Activated CD8-positive, alpha-beta T cell treated with anti-CD3 and anti-CD28 coated beads for 36 hours (primary cell): ENCODE measurements at regions not wholly inside any gene's neighbourhood (a gene's known extent, or its start where the extent isn't known, plus 50 kb on each side); places are given as distances from the start of the nearest gene placed in this dataset.

Experiments
- ATAC-seq: fragments of 200-7000 bp; cut with Tn5 transposase; one replicate; pipeline ENCODE4 v1.10.0; 2021; ENCODE audit warnings: mild to moderate bottlenecking, moderate library complexity
- CTCF ChIA-PET: fragments of 350-600 bp; sonication (Branson Sonifier 250); formaldehyde crosslinking; loops from one replicate; lab custom pipeline; 2021; ENCODE audit warnings: antibody characterized with exemption; lab: Charles Lee
- POLR2A ChIA-PET: fragments of 350-600 bp; sonication (Branson Sonifier 250); formaldehyde crosslinking; loops from one replicate; lab custom pipeline; 2021; ENCODE audit warnings: antibody characterized with exemption; lab: Charles Lee
- DNase-seq: peaks from one replicate; pipeline ENCODE4 v3.0.0-alpha.2; 2020
- H3K27ac Mint-ChIP-seq: one replicate; pipeline ENCODE4 v1.8.0; 2021; ENCODE audit warnings: mild to moderate bottlenecking, mixed read lengths
- H3K27me3 Mint-ChIP-seq: one replicate; pipeline ENCODE4 v1.8.0; 2021; ENCODE audit warnings: mixed read lengths
- H3K36me3 Mint-ChIP-seq: one replicate; pipeline ENCODE4 v1.8.0; 2021; ENCODE audit warnings: low read depth, mixed read lengths
- H3K4me1 Mint-ChIP-seq: one replicate; pipeline ENCODE4 v1.8.0; 2021; ENCODE audit warnings: low read depth, mixed read lengths
- H3K4me3 Mint-ChIP-seq: one replicate; pipeline ENCODE4 v1.8.0; 2021; ENCODE audit warnings: mild to moderate bottlenecking, moderate library complexity, mixed read lengths
- H3K9me3 Mint-ChIP-seq: one replicate; pipeline ENCODE4 v1.8.0; 2021; ENCODE audit warnings: mixed read lengths
- intact Hi-C: fragments of 100-400 bp; cut with micrococcal nuclease; formaldehyde crosslinking; loops from one replicate; pipeline ENCODE4 v1.10.0; 2022
- TF ChIP-seq, protein P1 (sequence below): fragments of 200-600 bp; IDR thresholded peaks from one replicate; pipeline ENCODE4 v1.8.0; 2022; ENCODE audit warnings: antibody characterized with exemption, mild to moderate bottlenecking

DNA sequence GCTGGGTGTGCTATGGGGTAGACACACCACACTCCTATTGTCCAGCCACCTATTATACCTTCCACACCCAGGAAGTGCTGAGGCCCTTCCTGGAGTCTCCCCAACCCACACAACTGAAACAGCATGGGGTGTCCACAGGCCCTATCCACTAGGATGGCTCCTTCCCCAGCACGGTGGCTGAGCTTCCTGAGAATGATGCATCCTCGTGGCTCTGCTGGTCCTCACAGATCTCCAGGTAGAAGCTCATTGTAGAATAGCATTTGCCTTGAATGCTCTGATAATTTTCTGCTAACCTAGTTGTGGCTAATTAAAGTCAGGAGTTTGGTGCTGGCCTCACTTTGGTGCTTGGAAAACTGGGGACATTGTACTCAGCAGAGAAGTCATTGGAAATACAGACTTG lies 182.6 kb downstream of the ANKRD30B start:
- DNase-seq (no peak), ATAC-seq (no peak)
- ChIA-PET POLR2A (interaction anchor here (0.7 kb wide), 1 partner anchor 12 kb away, joined by 3 read pairs; no protein-coding TSS in a partner anchor), CTCF (no interaction called here)
- intact Hi-C loops, result no loop called here
- H3K9me3 Mint-ChIP-seq, result no peaks in the 10 kb centered on the region
- no peaks in the 10 kb centered on the region for H3K36me3 Mint-ChIP-seq
- no peak overlapping the region for H3K27ac Mint-ChIP-seq
- no peak overlapping the region for H3K4me3 Mint-ChIP-seq
- no peaks in the 10 kb centered on the region for H3K27me3 Mint-ChIP-seq
- H3K4me1 Mint-ChIP-seq, result no peaks in the 10 kb centered on the region
- TF ChIP-seq, protein P1, sequence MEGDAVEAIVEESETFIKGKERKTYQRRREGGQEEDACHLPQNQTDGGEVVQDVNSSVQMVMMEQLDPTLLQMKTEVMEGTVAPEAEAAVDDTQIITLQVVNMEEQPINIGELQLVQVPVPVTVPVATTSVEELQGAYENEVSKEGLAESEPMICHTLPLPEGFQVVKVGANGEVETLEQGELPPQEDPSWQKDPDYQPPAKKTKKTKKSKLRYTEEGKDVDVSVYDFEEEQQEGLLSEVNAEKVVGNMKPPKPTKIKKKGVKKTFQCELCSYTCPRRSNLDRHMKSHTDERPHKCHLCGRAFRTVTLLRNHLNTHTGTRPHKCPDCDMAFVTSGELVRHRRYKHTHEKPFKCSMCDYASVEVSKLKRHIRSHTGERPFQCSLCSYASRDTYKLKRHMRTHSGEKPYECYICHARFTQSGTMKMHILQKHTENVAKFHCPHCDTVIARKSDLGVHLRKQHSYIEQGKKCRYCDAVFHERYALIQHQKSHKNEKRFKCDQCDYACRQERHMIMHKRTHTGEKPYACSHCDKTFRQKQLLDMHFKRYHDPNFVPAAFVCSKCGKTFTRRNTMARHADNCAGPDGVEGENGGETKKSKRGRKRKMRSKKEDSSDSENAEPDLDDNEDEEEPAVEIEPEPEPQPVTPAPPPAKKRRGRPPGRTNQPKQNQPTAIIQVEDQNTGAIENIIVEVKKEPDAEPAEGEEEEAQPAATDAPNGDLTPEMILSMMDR, result no peak

DNA sequence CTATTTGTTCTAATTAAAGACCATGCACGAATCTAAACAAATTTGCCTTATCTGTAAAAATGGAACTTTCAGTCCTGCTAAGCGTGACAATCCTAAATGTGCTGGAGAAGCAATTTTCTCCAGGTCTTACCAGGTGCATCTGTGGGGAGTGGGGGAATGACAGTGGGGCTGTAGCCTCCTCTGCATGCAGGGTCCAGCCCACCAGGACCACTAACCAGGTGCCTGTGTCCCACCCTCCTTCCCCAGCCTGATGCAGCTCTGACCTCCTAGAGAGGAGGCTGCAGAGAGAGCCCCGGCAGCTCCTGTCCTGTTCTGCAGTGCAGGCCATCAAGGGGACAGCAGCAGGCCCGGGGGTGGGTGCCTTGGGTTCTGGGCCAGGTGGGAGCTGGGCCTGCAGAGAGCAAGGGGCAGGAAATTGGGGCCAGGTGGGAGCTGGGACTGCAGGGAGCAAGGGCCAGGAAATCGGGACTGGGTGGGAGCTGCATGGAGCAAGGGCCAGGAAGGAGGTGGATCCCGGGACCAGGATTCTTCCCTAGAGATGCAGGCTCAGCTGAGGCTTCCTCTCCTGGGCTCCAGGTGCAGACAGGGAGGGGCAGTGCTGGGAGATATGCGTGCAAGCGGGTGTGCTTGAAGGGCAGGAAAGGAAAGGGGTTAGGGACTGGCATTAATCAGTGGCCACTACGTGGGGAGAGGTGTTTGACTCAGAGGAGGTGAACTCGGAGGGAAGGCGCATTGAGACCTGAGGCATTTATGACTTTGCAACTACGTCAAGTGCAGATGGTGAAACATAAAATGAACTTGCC lies 185.3 kb downstream of the ANKRD30B start:
- intact Hi-C loops, result no loop called here
- no peak for ATAC-seq
- DNase-seq, result no peak
- H3K36me3 Mint-ChIP-seq, result no peaks in the 10 kb centered on the region
- H3K27ac Mint-ChIP-seq, result no peak overlapping the region
- ChIA-PET CTCF (no interaction called here), POLR2A (no interaction called here)
- no peak overlapping the region for H3K4me3 Mint-ChIP-seq
- H3K4me1 Mint-ChIP-seq, result no peaks in the 10 kb centered on the region
- TF ChIP-seq, protein P1, result no peak
- H3K9me3 Mint-ChIP-seq, result no peaks in the 10 kb centered on the region
- no peaks in the 10 kb centered on the region for H3K27me3 Mint-ChIP-seq

DNA sequence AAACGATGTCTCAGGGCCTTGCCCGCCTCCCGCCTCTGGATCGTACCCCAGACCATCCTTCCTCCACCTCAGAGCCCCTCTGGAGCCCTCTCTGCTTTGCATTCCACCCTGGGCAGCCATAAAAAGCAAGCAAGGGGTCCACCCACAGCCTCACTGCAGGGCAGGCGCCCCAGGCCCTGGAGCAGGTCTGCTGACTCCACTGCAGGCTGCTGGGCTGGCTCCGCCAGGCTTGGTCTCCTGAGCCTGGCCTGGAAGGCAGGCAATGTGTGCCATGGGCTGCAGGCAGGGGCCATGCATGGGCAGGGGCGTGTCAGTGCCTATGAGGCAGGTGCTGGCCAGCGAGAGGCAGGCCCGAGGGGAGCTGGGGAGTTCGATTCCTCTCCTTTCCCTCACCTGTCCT lies 186.0 kb downstream of the ANKRD30B start:
- CTCF ChIA-PET, result no interaction called here
- H3K4me3 Mint-ChIP-seq, result no peak overlapping the region
- H3K27me3 Mint-ChIP-seq, result no peaks in the 10 kb centered on the region
- DNase-seq (no peak), ATAC-seq (no peak)
- POLR2A ChIA-PET, result no interaction called here
- TF ChIP-seq, protein P1, result no peak
- H3K4me1 Mint-ChIP-seq, result no peaks in the 10 kb centered on the region
- H3K36me3 Mint-ChIP-seq, result no peaks in the 10 kb centered on the region
- intact Hi-C loops, result no loop called here
- no peak overlapping the region for H3K27ac Mint-ChIP-seq
- H3K9me3 Mint-ChIP-seq, result no peaks in the 10 kb centered on the region

DNA sequence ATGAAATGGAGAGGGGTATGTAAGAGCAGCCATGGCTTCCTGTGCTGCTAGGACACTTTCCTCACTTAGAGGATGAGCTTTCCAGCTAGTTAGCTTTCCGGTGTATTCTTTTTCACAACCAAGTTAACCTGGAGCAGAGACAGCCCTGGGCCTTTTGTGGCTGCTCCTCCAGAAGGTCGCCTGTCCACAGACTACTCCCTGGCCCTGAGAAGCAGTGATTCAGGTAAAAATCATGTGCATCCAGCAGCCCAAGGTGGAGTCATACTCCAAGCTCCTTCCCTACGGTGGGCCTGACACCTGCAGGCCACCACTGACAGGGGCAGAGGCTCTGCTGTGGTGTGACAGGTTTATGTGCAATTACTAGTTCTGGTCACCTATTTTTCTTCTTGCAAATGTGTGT lies 187.2 kb downstream of the ANKRD30B start:
- no peaks in the 10 kb centered on the region for H3K9me3 Mint-ChIP-seq
- H3K27me3 Mint-ChIP-seq, result no peaks in the 10 kb centered on the region
- TF ChIP-seq, protein P1, result no peak
- H3K4me3 Mint-ChIP-seq, result no peak overlapping the region
- intact Hi-C loops, result no loop called here
- DNase-seq, result no peak
- H3K4me1 Mint-ChIP-seq, result no peaks in the 10 kb centered on the region
- H3K36me3 Mint-ChIP-seq, result no peaks in the 10 kb centered on the region
- H3K27ac Mint-ChIP-seq, result no peak overlapping the region
- CTCF ChIA-PET, result no interaction called here
- POLR2A ChIA-PET, result no interaction called here
- ATAC-seq, result no peak

DNA sequence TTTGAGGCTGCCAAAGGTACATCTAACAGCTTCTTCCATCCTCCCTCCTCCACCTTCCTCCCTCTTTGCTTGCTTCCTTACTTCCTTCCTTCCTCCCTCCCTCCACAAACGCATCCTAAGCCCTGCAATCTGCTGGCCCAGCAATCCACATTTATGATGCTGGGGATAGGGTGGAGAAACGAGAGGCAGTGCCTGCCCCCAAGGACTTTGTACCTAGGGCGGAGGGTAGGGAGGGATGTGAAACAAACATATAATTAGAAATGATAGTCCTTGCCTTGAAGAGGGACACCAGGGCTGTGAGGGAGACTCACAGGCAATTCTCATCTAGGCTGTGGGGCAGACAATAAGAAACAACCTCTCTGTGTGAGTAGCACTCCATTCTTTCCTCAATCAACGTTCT lies 188.3 kb downstream of the ANKRD30B start:
- no peaks in the 10 kb centered on the region for H3K27me3 Mint-ChIP-seq
- H3K36me3 Mint-ChIP-seq, result no peaks in the 10 kb centered on the region
- H3K4me3 Mint-ChIP-seq, result no peak overlapping the region
- no peaks in the 10 kb centered on the region for H3K9me3 Mint-ChIP-seq
- ATAC-seq, result no peak
- intact Hi-C loops, result no loop called here
- CTCF ChIA-PET, result no interaction called here
- H3K27ac Mint-ChIP-seq, result no peak overlapping the region
- DNase-seq, result no peak
- TF ChIP-seq, protein P1, result no peak
- POLR2A ChIA-PET, result no interaction called here
- H3K4me1 Mint-ChIP-seq, result no peaks in the 10 kb centered on the region
